GM18873 (cell line): ENCODE measurements at regions not wholly inside any gene's neighbourhood (a gene's known extent, or its start where the extent isn't known, plus 50 kb on each side); places are given as distances from the start of the nearest gene placed in this dataset.
"Not testable (repeated sequence)": the region's sequence is repeated elsewhere in the genome, so short reads cannot be mapped to it uniquely, and the experiment has no call there.

Experiments used
- ATAC-seq: cut with Tn5 transposase; IDR thresholded peaks from one replicate; pipeline ENCODE4 v1.9.1; 2021; ENCODE audit warnings: mild to moderate bottlenecking, moderate library complexity, moderate number of reproducible peaks; ENCODE audit not compliant: unreplicated experiment, low FRiP score

DNA sequence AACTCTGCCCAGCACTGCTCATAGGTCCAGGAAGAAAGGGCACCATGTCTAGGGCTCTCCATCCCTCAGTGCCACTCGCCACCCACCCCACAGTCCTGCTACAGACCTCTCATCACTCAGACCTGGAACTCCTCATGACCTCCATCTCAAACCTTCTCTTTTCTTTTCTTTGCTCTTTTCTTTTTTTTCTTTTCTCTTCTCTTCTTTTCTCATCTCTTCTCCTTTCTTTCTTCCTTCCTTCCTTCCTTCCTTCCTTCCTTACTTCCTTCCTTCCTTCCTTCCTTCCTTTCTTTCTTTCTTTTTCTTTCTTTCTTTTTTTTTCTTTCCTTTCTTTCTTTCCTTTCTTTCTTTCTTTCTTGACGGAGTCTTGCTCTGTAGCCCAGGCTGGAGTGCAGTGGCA, 122.2 kb downstream of the KLF6 start:
- no peak for ATAC-seq

DNA sequence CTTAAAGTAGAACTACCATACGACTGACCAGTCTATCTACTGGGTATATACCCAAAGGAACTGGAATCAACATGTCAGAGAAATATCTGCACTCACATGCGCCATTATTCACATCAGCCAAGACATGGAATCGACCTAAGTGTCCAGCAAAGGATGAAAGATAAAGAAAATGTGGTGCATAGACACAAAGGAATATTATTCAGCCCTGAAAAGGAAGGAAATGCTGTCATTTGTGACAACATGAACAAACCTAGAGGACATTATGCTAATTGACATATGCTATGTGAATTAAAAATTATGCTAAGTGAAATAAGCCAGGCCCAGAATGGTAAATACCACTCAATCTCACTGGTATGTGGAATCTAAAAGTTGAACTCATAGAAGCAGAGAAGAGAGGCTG, 123.7 kb downstream of the KLF6 start:
- no peak for ATAC-seq

DNA sequence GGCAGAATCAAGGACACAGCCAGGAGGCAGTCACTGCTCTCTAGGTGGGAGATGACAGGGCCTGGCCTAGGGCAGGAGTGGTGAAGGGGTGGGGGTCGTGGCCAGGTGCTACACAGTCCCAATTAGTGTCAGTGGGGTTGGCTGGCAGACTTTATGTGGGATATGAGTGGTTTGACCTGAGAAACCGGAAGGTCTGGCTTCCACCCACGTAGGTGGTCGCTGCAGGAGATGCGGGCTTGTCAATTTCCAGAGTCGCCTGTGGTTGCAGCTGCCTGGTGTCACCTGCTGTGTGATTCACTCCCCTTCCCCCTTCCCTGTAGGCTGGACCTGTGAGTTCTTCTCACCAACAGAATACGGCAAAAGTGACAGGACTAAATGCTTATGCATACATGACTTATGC, 124.3 kb downstream of the KLF6 start:
- no peak for ATAC-seq

DNA sequence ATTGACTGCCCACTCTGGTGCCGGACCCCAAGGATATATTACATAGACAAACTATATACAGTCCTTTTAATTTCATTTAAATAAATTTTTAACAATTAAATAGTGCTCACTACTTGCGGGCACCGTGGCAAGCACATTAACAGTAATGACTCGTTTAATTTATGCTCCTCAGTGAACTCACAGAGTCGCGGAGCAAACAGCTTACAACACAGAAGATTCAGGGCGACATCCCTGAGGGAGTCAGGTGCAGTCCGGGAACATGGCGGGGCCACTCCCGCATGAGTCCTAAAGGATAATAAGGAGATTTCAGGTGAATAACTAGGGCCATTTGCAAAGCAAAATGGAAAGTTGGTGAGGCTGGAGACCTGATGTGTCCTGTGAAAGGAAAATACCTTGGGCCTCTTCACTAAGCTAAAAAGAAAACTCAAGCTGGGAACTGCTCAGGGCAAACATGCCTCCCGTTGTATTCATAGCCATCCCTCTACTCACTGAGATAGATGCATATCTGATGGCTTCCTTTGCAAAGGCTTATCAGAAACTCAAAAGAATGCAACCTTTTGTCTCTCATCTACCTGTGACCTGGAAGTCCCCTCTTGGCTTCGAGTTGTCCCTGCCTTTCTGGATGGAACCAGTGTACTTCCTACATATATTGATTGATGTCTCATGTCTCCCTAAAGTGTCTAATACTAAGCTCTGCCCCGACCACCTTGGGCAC, 125.6 kb downstream of the KLF6 start:
- ATAC-seq, result no peak

DNA sequence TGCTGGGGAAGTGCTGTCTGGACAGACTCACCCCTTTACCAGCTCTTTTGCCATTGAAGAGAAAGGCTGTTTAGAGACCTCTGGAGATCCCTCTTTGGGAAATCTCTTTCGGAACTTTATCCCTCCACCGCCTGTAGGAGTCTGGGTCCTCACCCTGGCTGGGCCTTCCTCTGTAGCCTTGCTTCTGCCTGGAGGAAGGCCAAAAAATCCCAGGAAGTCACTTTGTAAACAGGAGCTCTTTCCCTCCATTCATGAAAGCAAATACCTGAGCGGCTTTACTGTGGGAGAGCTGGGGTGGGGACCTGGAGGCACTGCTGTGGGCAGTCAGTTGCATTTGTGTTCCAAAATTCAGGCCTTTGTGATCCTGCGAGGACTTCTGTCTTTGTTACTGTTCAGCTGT, 126.2 kb downstream of the KLF6 start:
- ATAC-seq, result no peak

DNA sequence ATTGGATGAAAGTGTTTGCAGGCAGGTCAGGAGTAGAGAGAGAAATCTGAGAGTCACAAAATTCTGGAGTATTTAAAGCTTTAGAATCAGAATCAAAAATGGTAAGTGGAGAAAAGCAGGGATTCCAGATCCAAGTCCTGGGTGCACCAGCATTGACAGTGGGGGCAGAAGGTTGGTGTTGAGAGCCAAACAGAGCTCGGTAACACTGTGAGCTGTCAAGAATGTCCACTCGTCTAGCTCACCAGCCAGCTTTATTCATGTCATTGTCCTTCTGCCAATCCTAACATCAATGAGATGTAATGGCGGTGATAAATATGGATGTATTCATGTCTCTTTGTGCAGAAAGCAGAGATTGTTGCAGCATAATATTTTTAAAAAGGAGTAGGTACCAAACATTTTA, 128.8 kb downstream of the KLF6 start:
- no peak for ATAC-seq

DNA sequence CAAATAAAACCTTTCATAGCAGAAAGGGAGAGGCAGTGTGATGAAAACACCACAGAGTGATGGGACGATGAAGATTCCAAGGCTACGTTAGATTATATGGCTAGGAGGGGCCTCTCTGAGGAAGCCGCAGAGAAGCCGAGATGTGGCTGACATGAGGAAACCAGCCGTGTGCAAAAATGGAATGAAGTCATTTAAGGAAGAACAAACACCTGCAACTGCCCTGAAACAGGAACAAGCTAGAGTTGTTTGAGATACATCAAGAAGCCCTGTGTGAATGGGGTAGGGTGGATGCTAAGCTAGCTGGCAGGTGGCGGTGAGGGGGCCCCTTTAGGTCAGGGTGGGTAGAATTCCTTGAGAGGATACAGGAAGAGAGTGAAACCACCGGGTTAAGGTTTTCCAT, 129.5 kb downstream of the KLF6 start:
- no peak for ATAC-seq

DNA sequence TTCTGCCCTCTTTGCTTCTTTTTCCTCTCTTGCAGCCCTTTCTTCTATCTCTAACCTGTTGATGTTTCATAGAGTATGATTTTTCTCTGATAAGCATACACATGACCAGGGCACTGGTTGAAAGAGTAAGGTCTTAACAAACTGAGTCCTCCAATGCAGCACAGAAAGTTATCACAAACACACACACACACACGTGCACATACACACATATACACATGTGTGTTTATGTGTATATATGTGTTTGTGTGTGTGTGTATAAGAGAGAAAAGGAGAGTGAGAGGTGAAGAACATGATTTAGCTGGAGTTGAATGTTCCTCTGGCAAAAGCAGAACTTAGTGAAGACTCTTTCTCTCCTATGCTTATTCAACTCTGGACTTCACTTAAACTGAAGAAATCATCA, 130.0 kb downstream of the KLF6 start:
- no peak for ATAC-seq

DNA sequence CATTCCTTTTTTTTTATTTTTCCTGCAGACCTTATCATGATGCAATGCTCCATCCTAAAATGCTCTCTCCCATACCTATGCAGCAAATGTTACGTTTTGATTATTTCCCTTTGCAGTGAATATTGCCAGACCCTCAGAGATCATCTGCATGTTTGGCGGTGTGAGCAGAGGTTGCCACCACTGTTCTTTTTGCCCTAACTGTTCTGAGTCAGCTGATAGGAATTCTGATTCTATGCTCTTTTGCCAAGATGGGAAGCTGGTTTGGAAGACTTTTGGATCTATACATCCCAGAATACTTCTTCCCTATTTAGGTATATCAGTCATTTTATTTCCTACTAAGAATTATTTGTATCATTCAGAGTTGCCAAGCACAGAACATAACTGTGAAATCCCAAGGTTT, 130.5 kb downstream of the KLF6 start:
- ATAC-seq, result no peak

DNA sequence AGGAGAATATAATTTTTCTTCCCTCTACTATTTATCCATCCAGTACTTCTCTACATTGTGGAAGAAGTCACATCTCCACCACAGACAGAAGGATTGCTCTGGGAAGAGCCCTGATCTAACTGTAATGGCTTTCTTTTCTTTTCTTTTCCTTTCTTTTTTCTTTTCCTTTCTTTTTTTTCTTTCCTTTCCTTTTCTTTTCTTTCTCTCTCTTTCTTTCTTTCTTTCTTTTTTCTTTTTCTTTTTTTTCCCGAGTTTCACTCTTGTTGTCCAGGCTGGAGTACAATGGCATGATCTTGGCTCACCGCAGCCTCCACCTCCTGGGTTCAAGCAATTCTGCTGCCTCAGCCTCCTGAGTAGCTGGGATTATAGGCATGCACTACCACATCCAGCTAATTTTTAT, 131.7 kb downstream of the KLF6 start:
- ATAC-seq, result not testable (repeated sequence)

DNA sequence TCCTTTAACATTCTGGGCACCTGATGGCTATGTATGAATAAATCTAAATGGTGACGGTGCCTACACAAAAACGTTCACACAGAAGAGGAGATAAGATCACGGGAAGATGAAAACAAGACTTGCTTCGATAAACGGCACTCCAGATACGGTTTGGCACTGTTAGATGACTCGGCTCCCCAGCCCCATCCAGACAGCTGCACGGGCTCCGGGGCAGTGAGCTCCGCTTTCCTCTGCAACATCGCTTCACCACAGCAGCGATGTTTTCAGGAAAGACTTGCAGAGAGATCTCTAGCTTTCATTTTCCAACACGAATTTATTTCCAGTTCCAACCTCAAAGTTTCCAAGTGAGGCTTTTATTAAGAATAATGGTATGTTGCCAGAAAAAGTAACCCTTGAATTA, 132.1 kb downstream of the KLF6 start:
- no peak for ATAC-seq

DNA sequence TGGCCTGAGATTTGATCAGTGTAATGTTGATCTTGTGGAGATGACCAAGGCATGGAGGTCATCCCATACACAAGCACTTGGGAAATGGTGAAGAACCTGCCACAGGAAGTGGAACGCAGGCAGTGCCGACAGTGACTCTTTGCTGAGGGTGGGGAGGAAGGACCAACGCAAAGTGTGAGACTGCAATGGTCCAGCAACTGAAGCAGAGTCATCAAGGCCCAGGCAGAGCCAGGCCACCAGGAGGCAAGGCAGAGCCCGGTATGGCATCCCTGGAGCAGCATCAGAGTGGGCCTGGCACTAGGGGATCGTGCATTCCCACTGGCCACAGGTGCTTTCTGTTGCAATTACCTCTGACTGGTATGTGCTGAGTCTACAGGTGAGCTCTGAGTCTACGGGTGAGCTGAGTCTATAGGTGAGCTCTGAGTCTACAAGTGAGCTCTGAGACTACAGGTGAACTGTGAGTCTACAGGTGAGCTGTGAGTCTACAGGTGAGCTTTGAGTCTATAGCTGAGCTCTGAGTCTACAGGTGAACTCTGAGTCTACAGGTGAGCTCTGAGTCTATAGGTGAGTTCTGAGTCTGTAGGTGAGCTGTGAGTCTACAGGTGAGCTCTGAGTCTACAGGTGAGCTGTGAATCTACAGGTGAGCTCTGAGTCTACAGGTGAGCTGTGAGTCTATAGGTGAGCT, 132.9 kb downstream of the KLF6 start:
- no peak for ATAC-seq

DNA sequence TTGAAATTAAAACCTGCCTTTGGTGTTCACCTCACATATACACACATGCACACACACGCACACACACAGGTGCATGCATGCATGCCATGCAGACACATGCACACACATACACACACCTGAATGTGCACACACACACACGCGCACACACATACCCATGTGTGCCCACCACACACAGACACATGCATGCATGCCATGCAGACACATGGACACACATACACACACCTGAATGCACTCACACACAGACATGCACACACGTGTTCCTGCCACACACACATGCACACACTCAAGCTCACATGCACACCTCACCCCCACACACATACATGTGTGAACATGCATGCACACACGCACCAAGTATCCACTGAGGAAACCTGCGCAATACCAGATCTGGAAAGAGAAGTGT, 136.4 kb downstream of the KLF6 start:
- ATAC-seq, result no peak

DNA sequence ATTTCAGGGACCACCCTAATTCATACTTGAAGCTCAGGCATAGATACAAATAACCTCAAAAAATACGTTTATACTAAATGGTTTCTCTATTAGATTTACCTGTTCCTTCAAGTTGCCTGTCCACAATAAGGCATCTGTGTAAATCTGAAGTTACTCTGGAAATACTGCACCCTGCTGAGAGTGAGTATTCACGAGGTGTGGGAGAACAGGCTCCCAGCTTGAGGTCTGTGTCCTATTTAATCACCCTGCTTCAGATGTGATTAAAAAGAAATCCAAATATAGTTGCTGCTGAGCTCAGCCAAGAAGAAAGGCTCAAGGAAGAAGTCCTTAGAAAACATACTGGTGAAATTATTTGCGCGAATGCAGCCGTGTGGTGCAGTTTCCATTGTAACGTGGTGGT, 136.8 kb downstream of the KLF6 start:
- no peak for ATAC-seq

DNA sequence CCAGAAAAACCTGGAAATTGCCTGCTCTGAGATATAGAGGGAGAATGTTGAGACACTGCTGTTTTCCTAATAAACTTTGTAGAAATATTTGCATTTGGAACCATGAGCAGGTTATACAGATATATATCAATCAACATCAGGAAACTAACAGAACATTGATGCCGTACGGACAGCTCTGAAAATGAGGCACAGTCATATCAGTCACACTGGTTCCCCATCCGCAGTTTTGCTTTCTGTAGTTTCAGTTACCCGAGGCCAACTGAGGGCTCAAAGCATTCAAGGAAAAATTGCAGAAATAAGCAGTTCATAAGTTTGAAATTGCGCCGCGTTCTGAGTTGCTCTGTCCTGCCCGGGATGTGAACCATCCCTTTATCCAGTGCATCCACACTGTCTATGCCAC, 137.9 kb downstream of the KLF6 start:
- ATAC-seq, result peak; percentile 90

DNA sequence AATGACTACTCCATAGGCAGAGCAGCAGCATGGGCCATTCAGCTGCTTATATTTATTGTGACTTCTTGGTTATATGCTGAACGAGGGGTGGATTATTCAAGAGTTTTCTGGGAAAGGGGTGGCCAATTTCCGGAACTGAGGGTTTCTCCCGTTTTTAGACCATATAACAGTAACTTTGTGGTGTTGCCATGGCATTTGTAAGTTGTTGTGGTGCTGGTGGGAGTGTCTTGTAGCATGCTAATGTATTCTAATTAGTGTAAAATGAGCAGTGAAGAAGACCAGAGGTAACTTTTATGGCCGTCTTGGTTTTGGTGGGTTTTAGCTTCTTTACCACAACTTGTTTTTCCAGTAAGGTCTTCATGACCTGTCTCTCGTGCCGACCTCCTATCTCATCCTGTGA, 139.6 kb downstream of the KLF6 start:
- no peak for ATAC-seq

DNA sequence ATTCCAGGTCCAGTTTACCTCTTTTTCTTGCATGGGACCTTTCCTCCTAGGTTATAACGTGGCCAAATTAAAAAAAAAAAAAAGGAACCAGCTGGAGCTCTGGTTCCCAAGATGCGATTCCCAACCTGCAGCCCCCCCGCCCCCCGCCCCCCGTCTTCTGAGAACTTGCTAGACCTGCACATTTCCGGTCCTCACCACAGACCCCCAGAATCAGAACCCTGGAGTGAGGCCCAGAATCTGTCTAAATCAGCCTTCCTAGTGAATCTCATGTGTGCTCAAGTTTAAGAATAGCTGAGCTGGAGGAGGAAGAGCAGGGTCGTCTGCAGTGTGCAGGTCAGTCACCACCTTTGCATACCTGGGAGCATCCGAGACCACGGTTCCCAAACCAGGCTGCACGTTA, 144.2 kb downstream of the KLF6 start:
- ATAC-seq, result no peak

DNA sequence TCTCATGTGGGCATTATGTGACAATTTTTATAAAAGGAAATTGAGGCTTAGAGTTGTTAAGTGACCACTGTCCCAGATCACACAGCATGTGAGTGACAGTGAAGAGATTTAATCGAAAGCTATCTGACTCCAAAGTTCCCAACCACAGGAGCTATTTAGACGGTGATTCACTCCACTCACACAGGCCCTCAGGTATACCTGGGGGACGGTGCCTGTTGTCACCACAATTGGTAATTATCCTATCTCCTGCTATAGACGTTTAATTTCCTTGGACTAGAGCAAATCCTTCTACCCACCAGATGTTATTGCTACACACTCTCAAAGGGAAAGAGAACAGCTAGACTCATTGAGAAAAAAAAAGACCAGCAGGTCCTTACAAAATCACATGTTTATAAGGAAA, 145.5 kb downstream of the KLF6 start:
- no peak for ATAC-seq

DNA sequence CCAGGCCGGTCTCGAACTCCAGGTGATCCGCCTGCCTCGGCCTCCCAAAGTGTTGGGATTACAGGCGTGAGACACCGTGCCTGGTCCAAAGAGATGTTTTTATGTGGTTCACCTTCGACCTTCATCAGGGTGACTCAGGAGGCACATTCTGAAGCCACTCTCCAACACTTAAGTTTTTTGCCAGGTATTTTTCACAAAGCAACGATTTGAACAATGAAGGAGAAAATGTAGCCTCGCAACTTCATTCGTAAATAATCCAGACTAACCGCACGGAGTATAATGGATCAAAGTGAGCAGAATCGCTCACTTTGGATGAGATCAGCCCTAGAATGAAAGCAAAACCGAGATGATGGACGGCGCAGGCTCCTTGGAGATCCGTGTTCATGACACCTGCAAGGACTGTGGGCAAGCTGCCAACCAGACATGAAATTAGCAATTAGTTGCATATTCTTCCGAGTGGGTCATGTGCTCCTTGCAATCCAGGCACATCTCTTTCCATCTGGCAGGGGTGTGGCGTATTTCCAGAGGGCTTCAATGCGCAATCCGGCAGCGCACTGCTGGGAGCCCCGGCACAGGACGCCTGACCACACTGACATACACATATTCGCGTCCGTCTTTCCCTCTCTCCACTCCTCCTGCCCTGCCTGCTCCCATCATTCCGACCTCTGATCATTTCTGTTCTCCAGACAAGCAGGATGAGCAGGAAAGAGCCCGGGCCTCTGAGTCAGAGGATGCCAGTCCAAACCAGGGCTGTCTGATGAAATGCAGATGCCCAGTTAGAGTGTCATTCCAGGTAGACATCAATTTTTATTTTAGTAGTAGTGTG, 148.4 kb downstream of the KLF6 start:
- no peak for ATAC-seq

DNA sequence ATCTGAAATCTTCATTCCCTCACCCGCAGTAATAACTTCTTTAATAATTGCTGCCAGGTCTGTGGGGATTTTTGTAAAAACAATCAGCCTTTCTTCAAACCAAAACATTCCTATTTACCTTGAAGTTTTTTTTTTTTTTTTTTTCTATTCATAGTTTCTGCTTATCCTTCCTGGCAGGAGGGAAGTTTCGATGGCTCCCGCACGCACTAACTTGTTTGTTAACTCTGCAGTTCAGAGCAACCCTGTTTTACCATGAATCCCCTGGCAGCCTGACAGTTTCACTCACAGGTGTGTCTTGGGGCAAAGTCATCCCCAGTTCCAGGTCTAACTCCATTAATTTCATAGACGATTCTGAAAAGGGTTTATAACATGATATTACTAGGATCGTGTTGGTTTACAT, 149.3 kb downstream of the KLF6 start:
- ATAC-seq, result no peak

DNA sequence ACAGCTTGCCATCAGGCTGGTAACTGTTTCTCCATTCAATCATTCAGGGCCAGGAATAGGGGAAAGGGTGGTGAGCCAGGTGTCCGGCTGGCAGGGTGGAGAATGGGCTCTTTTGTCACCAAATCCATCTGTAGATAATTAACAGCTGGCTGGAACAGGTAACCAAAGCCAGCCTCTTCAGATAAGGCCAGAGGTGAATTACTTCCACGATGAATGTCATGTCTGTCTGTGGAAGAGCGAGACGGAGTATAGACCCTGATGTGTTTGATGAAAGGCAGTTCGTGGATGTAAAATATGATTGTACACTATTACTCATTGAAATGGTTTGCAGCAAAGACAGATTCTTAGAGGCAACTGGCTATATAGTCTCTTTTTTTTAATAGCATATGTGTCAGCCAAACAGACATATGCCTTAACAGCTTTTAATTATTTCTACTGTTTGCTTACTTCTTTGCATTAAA, 149.8 kb downstream of the KLF6 start:
- no peak for ATAC-seq
